Activated naive CD8-positive, alpha-beta T cell (primary cell): ENCODE measurements at regions not wholly inside any gene's neighbourhood (a gene's known extent, or its start where the extent isn't known, plus 50 kb on each side); places are given as distances from the start of the nearest gene placed in this dataset.

Source experiments
- H3K27ac Mint-ChIP-seq: one replicate; pipeline ENCODE4 v1.8.0; 2021; ENCODE audit warnings: mixed read lengths
- H3K27me3 Mint-ChIP-seq: one replicate; pipeline ENCODE4 v1.8.0; 2021; ENCODE audit warnings: mixed read lengths
- H3K36me3 Mint-ChIP-seq: one replicate; pipeline ENCODE4 v1.8.0; 2021; ENCODE audit warnings: mixed read lengths
- H3K4me1 Mint-ChIP-seq: one replicate; pipeline ENCODE4 v1.8.0; 2021; ENCODE audit warnings: low read depth, mixed read lengths
- H3K4me3 Mint-ChIP-seq: one replicate; pipeline ENCODE4 v1.8.0; 2021; ENCODE audit warnings: mild to moderate bottlenecking, mixed read lengths
- H3K9me3 Mint-ChIP-seq: one replicate; pipeline ENCODE4 v1.8.0; 2021; ENCODE audit warnings: low read depth, mixed read lengths

DNA sequence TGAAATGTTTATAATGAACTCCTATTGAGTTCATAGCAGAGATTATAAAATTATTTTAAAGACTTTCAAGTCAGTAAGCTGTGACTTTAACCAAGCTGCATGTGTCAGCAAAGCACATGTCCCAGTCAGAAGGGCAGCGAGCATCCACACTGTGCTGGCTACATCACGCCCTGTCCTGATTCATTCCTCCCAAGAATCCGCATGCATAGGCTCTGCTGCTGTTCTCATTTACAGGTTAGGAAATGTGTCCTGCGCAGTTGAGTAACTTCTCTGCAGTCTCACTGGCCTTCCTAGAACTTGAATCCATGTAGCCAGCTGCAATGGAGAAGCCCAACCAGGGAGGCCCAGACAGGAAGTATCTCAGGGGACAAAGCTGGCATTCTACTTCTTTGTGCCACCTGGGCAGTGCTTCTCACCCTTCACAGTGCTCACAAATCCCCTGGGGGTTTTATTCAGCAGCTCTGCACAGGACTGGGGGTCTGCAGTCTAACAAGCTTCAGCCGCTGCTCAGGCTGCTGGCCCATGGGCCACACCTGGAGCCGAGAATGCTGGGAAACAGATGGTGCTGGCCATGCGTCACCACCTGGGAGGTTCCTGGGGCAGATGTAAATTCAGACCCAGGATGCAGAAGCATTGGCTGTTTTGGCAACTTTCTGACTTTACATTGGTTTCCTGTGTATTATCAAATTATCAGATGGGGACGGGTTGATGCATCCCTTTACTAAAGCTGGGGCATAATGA is 192.8 kb upstream of the GDF10 start:
- no peak overlapping the region for H3K4me3 Mint-ChIP-seq
- H3K36me3 Mint-ChIP-seq, result no peaks in the 10 kb centered on the region
- H3K27me3 Mint-ChIP-seq, result no peaks in the 10 kb centered on the region
- H3K27ac Mint-ChIP-seq, result no peak overlapping the region
- no peaks in the 10 kb centered on the region for H3K9me3 Mint-ChIP-seq
- H3K4me1 Mint-ChIP-seq, result peaks cover 7% of the 10 kb centered on the region

DNA sequence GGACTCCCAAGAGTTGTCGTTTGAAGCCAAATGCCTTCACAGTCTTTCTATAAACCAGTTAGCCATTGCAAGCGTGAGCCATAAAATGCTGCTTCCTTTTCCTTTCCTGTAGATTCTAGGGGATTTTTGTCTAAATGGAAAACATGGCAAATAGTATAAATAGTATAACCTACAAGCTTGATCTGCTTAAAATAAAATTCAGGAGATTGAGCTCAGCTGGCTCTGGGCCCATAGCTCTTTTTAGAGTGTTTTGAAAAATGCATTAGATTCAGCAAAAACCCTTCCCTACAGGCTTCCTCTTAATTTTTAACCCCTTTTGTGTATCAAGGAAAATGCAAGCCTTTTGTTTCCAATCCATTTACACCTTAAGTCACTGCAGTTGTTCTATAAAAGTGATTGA is 190.1 kb upstream of the GDF10 start:
- no peaks in the 10 kb centered on the region for H3K9me3 Mint-ChIP-seq
- H3K4me1 Mint-ChIP-seq, result peaks cover 7% of the 10 kb centered on the region
- H3K4me3 Mint-ChIP-seq, result no peak overlapping the region
- H3K27me3 Mint-ChIP-seq, result no peaks in the 10 kb centered on the region
- no peak overlapping the region for H3K27ac Mint-ChIP-seq
- no peaks in the 10 kb centered on the region for H3K36me3 Mint-ChIP-seq

DNA sequence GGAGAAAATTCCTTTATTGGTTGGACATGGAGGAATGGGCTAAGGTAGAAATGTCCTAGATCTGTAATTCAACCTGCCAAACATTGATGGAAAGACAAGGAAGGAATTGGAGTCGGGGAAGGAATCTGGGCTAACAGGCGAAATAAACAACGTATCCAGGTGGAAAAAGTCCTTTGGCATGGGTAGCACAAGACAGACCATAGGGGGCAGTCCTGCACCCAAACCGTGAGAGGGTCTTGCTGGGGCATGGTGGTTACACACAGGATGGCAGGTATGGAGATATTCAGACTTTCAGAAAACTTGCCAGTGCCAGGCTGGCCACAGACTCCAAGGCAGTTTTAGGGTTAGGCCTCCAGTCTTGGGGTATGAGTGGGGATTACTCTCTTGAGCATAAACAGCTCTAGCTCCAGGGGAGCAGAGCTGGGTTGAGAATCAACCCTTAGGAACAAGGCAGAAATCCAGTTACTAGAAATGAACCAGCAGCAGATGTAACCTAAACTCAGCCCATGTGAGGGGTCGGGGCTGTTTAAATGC is 188.6 kb upstream of the GDF10 start:
- H3K9me3 Mint-ChIP-seq, result no peaks in the 10 kb centered on the region
- no peak overlapping the region for H3K27ac Mint-ChIP-seq
- H3K4me1 Mint-ChIP-seq, result peaks cover 5% of the 10 kb centered on the region
- no peak overlapping the region for H3K4me3 Mint-ChIP-seq
- no peaks in the 10 kb centered on the region for H3K27me3 Mint-ChIP-seq
- H3K36me3 Mint-ChIP-seq, result no peaks in the 10 kb centered on the region

DNA sequence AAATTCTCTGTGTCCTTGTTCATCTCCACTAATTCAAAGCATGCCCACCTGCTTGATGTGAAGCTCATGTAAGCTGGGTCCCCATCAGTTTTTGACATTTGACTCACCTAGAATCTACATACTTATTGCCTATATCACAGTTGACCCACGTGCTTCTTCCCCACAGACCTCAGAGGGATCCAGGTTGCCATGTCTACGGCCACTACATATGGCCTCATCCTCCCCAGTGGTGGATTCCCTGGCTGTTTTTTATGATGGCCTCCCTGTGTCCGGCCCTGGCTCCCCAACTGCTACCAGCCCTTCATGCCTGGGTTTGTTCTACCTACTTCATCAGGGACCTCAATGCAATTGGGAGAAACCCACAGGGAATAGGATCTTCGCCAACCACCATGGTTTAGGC is 187.4 kb upstream of the GDF10 start:
- H3K4me1 Mint-ChIP-seq, result peaks cover 5% of the 10 kb centered on the region
- no peak overlapping the region for H3K27ac Mint-ChIP-seq
- H3K9me3 Mint-ChIP-seq, result no peaks in the 10 kb centered on the region
- H3K27me3 Mint-ChIP-seq, result no peaks in the 10 kb centered on the region
- no peaks in the 10 kb centered on the region for H3K36me3 Mint-ChIP-seq
- H3K4me3 Mint-ChIP-seq, result no peak overlapping the region

DNA sequence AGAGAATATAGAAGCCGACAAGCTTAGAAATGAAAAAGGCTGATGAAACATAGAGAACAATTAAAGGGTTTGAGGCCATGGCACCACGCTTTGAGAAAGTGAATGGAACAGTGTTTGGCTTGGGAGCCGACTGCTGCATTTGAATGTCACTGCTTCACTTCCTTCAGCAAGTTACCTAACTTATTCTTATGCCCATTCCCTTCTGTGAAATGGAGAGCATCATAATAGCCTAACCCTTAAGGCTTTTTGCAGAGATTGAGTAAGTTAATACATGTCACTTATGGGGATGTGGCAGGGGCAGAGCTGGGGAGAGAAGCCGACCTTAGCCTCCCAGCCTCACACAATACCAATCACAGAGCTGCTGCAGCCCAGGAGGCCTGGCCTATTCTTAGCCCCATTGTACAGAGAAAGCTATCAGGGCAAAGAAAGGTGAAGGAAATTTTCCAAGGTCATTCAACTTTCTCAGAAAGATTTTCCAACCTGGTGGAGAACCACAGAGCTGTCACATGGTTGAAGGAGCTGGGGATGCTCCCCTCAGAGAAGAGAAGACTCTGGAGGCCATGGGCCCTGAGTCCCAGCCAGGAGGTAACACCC is 186.0 kb upstream of the GDF10 start:
- no peak overlapping the region for H3K4me3 Mint-ChIP-seq
- H3K27ac Mint-ChIP-seq, result no peak overlapping the region
- H3K36me3 Mint-ChIP-seq, result no peaks in the 10 kb centered on the region
- H3K4me1 Mint-ChIP-seq, result peaks cover 5% of the 10 kb centered on the region
- H3K9me3 Mint-ChIP-seq, result no peaks in the 10 kb centered on the region
- no peaks in the 10 kb centered on the region for H3K27me3 Mint-ChIP-seq

DNA sequence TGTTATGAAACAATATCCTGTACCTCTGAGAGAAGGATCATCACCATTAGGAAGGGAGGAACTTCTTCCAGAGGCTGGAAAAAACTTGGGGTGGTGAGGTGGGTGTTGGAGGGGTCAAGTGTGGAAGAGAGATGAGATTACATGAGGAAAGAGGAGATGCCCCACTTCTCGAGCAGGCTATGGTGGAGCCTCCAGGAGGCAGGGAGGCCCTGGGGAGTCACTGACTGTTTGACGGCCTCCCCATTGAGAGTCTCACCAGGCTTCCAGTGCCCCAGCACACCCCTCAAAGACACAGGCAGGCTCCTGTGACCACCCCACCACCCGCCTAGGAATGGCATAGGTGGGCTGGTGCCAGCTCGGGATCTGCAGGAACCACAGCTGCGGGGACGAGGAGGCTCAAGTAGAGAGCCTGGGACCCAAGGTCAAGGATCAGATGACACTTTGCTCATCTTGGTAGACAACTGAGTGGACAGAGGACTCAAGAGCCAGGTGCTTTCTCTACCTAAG is 185.3 kb upstream of the GDF10 start:
- H3K9me3 Mint-ChIP-seq, result no peaks in the 10 kb centered on the region
- H3K27ac Mint-ChIP-seq, result no peak overlapping the region
- no peaks in the 10 kb centered on the region for H3K27me3 Mint-ChIP-seq
- peaks cover 5% of the 10 kb centered on the region for H3K4me1 Mint-ChIP-seq
- H3K4me3 Mint-ChIP-seq, result no peak overlapping the region
- no peaks in the 10 kb centered on the region for H3K36me3 Mint-ChIP-seq

DNA sequence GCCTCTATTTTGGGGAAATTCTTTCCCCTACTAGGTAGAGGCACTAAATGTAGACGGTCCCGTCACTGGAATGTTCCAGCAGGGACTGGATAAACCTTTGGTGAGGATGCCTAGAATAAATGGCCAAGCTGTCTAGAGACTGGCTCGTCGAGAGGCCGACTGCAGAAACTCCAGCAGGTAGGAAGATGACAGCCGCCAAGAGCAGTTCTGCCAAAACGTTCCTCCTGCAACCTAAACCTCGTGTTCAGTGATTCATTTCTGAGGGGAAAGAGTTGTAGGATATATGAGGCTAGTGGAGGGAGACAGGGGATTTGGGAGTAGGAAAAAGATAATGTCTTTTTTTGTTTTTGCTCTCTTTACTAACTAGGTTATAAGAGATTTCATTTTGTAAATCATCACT is 184.7 kb upstream of the GDF10 start:
- Mint-ChIP-seq H3K4me3 (no peak overlapping the region), H3K36me3 (no peaks in the 10 kb centered on the region), H3K9me3 (no peaks in the 10 kb centered on the region), H3K27ac (no peak overlapping the region), H3K27me3 (no peaks in the 10 kb centered on the region), H3K4me1 (peaks cover 5% of the 10 kb centered on the region)

DNA sequence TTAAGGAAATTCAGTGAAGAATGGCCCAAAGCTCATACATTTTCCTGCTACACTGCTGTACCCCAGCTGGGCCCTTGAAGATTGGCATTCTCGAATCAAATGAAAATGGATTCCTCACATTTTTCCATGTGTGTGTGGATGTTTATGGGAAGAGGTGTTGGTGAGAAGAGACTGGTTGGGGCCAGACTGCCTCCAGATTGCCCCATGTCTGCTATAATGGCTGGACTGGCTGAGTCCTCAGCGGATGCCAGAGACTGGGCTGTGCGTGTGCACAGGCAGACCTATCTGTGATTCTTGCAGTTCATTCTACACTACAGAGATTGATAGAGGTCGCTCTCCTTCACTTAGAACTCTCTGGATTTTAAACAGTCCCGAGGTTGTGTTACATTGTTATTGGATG is 183.6 kb upstream of the GDF10 start:
- Mint-ChIP-seq H3K4me3 (no peak overlapping the region), H3K4me1 (peaks cover under 1% of the 10 kb centered on the region), H3K9me3 (no peaks in the 10 kb centered on the region), H3K27ac (no peak overlapping the region), H3K27me3 (no peaks in the 10 kb centered on the region), H3K36me3 (no peaks in the 10 kb centered on the region)

DNA sequence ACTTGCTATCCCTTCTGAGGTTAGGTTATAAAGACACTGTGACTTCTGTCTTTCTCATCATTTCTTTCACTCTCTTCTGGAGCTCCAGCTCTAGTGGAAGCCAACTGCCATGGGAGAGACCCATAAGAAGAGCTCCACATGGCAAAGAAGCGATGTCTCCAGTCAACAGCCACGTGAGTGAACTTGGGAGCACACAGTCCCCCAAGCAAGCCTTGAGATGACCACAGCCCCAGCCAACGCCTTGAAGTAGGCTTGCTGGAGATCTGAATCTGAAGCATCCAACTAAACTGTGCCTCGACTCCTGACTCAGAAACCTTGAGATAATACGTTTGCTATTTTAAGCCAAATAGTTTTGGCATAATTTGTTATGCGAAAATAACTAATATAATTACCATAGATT is 181.7 kb upstream of the GDF10 start:
- no peak overlapping the region for H3K27ac Mint-ChIP-seq
- H3K27me3 Mint-ChIP-seq, result no peaks in the 10 kb centered on the region
- H3K4me1 Mint-ChIP-seq, result no peaks in the 10 kb centered on the region
- H3K36me3 Mint-ChIP-seq, result no peaks in the 10 kb centered on the region
- H3K9me3 Mint-ChIP-seq, result no peaks in the 10 kb centered on the region
- no peak overlapping the region for H3K4me3 Mint-ChIP-seq

DNA sequence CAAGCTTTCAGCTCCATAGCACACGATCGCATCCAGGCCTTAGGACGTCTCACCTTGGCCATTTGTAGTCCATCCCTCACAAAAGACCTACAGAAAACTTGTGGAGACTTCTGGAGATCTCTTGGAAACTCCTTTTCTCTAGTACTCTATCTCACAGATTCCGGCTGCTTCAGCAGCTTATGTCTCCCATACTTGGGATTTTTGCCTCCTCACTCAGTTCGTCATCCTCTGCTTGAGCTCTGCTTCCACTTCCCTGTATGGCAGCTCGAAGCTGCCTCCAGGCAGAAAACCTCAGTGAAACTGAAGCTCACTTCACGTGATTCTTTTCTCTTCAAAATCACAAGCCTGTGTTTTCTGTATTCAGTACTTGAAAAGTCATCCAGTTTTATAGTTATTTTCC is 178.7 kb upstream of the GDF10 start:
- no peaks in the 10 kb centered on the region for H3K9me3 Mint-ChIP-seq
- H3K27ac Mint-ChIP-seq, result no peak overlapping the region
- H3K4me1 Mint-ChIP-seq, result no peaks in the 10 kb centered on the region
- H3K36me3 Mint-ChIP-seq, result peaks cover 2% of the 10 kb centered on the region
- no peaks in the 10 kb centered on the region for H3K27me3 Mint-ChIP-seq
- H3K4me3 Mint-ChIP-seq, result no peak overlapping the region

DNA sequence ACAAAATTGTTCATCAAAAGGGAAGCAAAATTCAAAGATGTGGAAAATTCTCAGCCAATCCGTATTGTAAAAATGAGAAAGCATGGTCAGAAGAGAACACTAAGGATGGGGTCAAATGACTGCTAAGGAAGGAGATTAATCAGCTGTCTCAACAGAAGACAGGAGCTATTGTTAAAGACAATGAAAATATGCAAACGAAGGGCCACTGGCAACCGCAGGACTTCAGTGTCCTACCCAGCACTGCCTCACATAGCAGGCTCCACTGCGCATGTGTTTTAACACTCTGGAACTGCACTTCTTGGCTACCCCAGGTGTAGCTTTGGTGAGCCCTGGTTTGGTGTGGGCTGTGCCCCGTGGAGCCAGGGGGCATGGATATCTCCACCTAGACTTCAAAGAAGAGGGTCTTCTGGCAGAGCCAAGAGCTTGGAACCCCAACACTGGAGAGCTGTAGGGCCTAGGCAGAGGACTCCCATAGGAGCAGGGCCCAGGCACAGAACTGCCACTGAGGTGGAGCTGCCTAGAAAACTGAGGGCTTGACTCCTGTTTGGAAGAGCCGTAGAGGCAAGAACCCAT is 176.2 kb upstream of the GDF10 start:
- Mint-ChIP-seq H3K36me3 (peaks cover 2% of the 10 kb centered on the region), H3K27ac (no peak overlapping the region), H3K4me3 (no peak overlapping the region), H3K4me1 (peaks cover 2% of the 10 kb centered on the region), H3K9me3 (no peaks in the 10 kb centered on the region), H3K27me3 (no peaks in the 10 kb centered on the region)

DNA sequence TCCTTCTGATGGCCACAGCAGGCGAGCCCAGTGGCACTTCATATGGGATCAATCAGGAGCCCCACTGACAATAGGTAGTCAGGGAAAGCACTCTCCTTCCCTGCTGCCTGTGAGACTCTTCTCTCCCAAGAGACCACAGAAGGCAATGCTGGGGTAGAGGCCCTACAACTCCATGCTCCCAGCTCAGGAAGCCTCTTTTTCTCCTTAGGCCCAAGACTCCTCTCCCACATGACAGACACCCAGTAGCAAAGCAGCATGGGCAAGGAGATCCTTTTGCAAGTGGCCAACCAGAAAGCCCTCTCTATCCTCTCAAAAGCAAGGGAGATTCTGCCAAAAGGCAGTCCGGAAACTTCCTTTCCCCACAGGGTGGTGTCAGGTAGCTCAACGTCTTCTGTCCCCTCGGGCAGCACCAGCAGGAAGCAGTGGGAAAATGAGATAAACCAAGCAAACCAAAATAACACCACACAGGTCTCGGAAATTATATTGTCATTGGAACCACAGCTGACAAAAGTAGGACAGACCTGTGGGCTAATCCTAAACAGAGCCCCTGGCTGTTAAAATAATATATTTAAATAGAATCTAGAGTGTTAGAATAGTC is 172.7 kb upstream of the GDF10 start:
- H3K36me3 Mint-ChIP-seq, result peaks cover 2% of the 10 kb centered on the region
- no peak overlapping the region for H3K27ac Mint-ChIP-seq
- no peaks in the 10 kb centered on the region for H3K27me3 Mint-ChIP-seq
- H3K4me3 Mint-ChIP-seq, result no peak overlapping the region
- no peaks in the 10 kb centered on the region for H3K9me3 Mint-ChIP-seq
- peaks cover 5% of the 10 kb centered on the region for H3K4me1 Mint-ChIP-seq

DNA sequence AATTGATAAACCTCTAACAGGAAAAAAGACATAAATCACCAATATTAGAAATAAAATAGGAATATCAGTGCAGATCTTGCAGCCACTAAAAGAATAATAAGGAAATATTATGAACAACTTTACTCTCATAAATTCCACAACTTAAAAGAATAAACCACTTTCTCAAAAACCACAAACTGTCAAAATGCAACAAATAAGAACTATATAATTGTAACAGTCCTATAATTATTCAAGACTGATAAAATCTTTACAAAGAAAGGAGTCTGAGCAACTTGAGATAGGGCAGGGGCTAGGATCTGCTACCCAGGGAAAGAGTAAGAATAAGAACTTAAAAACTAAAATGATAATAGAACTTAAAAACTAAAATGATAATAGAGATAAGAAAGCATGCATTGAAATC is 169.5 kb upstream of the GDF10 start:
- no peaks in the 10 kb centered on the region for H3K36me3 Mint-ChIP-seq
- no peak overlapping the region for H3K27ac Mint-ChIP-seq
- peaks cover 12% of the 10 kb centered on the region for H3K4me1 Mint-ChIP-seq
- no peak overlapping the region for H3K4me3 Mint-ChIP-seq
- H3K27me3 Mint-ChIP-seq, result no peaks in the 10 kb centered on the region
- no peaks in the 10 kb centered on the region for H3K9me3 Mint-ChIP-seq

DNA sequence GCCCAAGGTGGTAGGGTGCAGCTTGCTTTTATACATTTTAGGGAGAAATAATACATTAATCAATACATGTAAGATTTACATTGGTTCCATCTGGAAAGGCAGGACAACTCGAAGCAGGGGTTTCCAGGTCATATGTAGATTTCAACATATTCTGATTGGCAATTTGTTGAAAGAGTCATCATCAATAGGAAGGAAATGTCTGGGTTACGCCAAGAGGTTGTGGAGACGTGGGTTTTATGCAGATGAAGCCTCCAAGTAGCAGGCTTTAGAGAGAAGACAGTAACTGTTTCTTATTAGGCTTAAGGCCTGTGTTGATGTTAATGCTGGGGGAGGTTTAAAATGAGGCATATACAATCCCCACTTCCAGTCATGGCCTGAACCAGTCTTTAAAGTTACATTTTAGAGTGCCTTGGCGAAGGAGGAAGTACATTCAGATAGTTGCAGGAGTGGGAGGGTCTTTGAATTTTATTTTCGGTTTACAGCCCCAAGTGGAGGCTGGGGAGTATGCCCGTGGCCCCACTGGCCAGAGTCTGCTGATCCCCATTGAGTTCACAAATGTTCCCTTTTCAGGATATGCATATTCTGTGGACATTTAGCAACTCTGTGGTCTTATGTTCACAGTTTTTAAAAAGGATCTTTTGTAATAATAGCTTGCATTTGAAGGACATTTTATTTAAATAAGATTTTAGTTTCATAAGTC is 166.0 kb upstream of the GDF10 start:
- no peak overlapping the region for H3K4me3 Mint-ChIP-seq

DNA sequence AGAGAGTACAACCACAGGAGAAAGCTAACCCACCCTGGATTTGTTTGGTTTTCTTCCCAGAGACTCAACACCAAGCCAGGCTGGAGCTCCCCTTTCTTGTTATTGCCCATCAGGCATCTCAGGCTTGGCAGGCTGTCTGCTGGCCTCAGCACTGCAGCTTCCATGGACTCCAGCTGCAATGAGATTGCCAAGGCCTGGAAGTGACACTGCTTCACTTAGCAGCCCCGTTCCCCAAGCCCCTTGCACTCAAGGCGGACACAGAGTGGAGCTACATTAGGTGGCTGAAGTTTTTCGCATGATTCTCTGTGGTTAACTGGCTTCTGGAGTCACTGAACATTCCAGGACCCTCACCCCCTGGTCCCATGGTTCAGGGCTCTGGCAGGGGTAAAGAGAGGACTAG is 163.1 kb upstream of the GDF10 start:
- H3K4me3 Mint-ChIP-seq, result no peak overlapping the region
- H3K36me3 Mint-ChIP-seq, result no peaks in the 10 kb centered on the region
- no peak overlapping the region for H3K27ac Mint-ChIP-seq
- H3K4me1 Mint-ChIP-seq, result peaks cover 7% of the 10 kb centered on the region
- H3K27me3 Mint-ChIP-seq, result no peaks in the 10 kb centered on the region
- no peaks in the 10 kb centered on the region for H3K9me3 Mint-ChIP-seq

More for the DNA sequence above, 166.0 kb upstream of the GDF10 start:
- Mint-ChIP-seq H3K36me3 (no peaks in the 10 kb centered on the region), H3K27me3 (no peaks in the 10 kb centered on the region), H3K27ac (no peak overlapping the region), H3K4me1 (peaks cover 10% of the 10 kb centered on the region), H3K9me3 (no peaks in the 10 kb centered on the region)
